ENCODE measurements at regions not wholly inside any gene's neighbourhood (a gene's known extent, or its start where the extent isn't known, plus 50 kb on each side); places are given as distances from the start of the nearest gene placed in this dataset.

DNA sequence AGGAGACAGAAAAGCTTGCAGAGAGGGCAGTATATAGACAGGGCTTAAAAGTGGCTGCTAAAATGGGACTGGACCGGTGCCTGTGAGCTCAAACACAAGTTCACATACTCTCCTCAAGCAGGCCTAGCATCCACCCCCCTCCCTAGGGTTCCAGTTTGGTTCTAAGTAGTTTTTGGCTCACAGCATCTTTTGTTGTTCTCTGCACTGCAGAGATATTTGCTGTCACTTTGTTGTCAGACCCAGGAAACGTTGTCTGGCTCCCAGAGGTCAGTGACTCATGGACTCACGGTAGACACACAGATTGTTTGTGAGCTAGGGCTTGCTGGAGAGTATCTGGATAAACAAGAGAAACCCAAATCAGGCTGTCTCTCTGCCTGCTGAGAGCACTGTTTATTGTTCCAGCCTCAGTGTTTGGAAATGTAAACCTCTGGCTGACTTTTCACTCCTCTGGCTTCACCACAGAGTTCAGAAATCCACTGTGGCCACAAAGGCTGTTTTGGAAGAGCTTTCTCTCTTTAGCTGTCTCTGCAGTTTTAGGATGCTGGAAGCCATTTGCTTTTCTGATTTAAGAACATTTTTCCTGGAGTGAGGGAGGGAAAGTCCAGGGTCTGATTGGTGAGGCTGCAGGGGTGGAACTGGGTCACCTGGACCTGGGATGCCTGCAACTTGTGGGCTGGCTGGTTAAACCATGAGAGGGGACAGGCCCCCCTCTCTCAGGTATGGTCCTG lies 303.7 kb upstream of the PLET1 start:
- Mint-ChIP-seq H3K27ac (no peak overlapping the region), H3K36me3 (ENCODE audit: insufficient read depth) (no peaks in the 10 kb centered on the region), H3K27me3 (peaks cover 50% of the 10 kb centered on the region in 2 donors), H3K4me1 (ENCODE audit: low read depth in 2 of 2) (no peaks in the 10 kb centered on the region), H3K4me3 (no peak overlapping the region), H3K9me3 (no peaks in the 10 kb centered on the region)
- ATAC-seq (replicated peaks) (no peak), DNase-seq (no peak)

DNA sequence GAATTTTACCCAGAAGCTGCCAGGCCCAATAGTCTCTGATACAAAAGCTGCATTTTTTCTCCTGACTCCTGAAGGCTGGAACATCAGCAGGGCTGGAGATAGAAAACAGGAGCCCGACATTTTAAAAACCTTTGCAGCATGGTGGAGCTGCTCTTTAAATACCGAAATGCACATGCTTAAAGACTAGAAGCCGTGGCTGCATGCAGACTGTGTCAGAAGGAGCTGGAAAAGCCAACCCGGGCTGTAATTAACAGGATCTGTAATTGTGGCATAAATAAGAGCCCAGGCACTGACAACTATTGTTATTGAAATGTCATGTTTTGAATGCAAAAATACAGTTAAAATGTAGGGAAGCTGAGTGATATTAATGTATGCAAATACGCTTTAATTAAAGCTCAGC lies 304.9 kb upstream of the PLET1 start:
- H3K36me3 Mint-ChIP-seq (ENCODE audit: insufficient read depth): no peaks in the 10 kb centered on the region
- H3K9me3 Mint-ChIP-seq: no peaks in the 10 kb centered on the region
- no peak overlapping the region for H3K4me3 Mint-ChIP-seq
- H3K4me1 Mint-ChIP-seq (ENCODE audit: low read depth in 2 of 2): no peaks in the 10 kb centered on the region
- no peak overlapping the region for H3K27ac Mint-ChIP-seq
- ATAC-seq (replicated peaks): no peak
- DNase-seq: no peak
- peaks cover 58 to 61% of the 10 kb centered on the region in 2 donors for H3K27me3 Mint-ChIP-seq

DNA sequence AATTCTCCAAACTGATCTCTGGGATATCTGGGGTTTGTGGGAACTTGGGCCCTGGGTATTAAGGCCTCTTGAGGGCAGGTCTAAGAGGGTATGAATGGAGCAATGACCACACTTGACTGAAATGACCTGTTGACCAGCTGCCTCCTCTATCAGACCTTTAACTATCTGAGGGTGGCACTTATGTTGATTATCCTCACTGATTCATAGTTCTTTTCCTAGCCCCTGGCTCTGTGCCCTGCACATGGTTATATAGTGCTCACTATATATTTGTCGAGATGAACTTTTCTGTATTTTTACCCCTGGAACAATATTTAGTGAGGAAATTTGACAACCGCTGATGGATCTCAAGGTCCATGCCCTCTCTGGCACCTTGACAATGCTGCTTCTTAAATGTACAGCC lies 305.5 kb upstream of the PLET1 start:
- H3K4me3 Mint-ChIP-seq: no peak overlapping the region
- H3K27ac Mint-ChIP-seq: no peak overlapping the region
- no peaks in the 10 kb centered on the region for H3K9me3 Mint-ChIP-seq
- ATAC-seq (replicated peaks) (no peak), DNase-seq (no peak)
- H3K36me3 Mint-ChIP-seq (ENCODE audit: insufficient read depth): no peaks in the 10 kb centered on the region
- peaks cover 59 to 67% of the 10 kb centered on the region in 2 donors for H3K27me3 Mint-ChIP-seq
- H3K4me1 Mint-ChIP-seq (ENCODE audit: low read depth in 2 of 2): no peaks in the 10 kb centered on the region

DNA sequence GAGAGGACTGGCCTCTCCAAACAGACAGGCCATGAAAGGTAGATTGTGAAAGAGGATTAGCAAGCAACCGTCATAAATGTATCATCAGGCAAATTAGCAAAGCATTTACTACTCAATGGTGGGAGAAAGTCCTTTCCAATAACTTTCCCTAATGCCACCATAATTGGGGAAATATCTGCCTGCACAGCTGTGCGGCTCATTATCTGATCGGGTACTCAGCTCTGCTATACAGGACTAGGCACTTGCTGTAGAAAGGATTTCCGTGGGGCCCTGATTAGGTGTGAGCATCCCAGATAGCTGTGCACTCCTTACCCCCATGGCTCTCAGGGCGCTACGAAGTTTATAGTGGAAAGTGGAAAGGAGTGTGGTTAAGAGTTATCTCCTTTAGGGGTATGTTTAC lies 309.7 kb upstream of the PLET1 start:
- no peak overlapping the region for H3K27ac Mint-ChIP-seq
- H3K36me3 Mint-ChIP-seq (ENCODE audit: insufficient read depth): no peaks in the 10 kb centered on the region
- no peak for ATAC-seq (replicated peaks)
- H3K4me1 Mint-ChIP-seq (ENCODE audit: low read depth in 2 of 2): no peaks in the 10 kb centered on the region
- H3K4me3 Mint-ChIP-seq: no peak overlapping the region
- H3K27me3 Mint-ChIP-seq: peaks cover 35 to 49% of the 10 kb centered on the region in 2 donors
- H3K9me3 Mint-ChIP-seq: no peaks in the 10 kb centered on the region
- no peak for DNase-seq

DNA sequence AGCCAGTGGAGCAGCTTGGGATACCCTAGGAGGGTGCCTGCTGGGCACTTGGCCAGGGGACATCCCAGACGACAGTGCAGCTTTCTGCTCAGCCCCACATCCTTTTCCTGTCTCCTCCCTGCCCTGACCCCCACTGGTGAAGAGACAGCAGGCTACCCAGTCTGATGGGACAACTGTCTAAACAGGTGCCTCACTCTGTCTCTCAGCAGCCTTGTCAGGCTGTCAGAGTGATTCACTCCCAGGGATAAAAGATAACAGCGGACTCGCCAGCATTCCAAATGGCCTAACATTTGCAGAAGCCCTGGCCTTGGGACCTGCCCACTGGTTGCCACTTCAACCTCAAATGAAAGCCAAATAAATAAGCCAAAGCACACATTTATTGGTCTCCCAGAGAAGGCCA lies 318.6 kb upstream of the PLET1 start:
- Mint-ChIP-seq H3K9me3 (no peaks in the 10 kb centered on the region), H3K36me3 (ENCODE audit: insufficient read depth) (no peaks in the 10 kb centered on the region), H3K27me3 (peaks cover 11 to 27% of the 10 kb centered on the region in 2 donors), H3K4me3 (no peak overlapping the region), H3K4me1 (ENCODE audit: low read depth in 2 of 2) (no peaks in the 10 kb centered on the region), H3K27ac (no peak overlapping the region)
- ATAC-seq (replicated peaks) (no peak), DNase-seq (no peak)

DNA sequence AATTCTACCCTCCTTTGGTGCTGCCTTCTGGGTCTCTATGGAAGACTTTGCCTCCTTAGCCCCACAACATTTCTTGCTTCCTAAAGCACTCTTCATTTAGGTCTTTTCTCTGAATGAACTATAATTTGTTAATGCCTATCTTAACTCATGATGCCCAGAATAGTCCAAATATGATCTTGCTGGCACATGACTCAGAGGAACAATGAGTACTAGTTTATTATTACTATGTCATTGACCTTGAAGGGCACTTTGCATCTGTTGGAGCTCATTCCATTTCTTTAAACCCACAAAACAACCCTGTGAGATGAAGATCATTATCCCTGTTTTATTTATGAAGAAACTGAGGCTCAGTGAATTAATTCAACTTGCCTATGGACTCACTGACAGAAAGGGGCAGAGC lies 320.2 kb upstream of the PLET1 start:
- DNase-seq (no peak), ATAC-seq (replicated peaks) (no peak)
- Mint-ChIP-seq H3K4me3 (no peak overlapping the region), H3K4me1 (ENCODE audit: low read depth in 2 of 2) (no peaks in the 10 kb centered on the region), H3K36me3 (ENCODE audit: insufficient read depth) (no peaks in the 10 kb centered on the region), H3K9me3 (no peaks in the 10 kb centered on the region), H3K27ac (no peak overlapping the region), H3K27me3 (peaks cover 19 to 37% of the 10 kb centered on the region in 2 donors)

DNA sequence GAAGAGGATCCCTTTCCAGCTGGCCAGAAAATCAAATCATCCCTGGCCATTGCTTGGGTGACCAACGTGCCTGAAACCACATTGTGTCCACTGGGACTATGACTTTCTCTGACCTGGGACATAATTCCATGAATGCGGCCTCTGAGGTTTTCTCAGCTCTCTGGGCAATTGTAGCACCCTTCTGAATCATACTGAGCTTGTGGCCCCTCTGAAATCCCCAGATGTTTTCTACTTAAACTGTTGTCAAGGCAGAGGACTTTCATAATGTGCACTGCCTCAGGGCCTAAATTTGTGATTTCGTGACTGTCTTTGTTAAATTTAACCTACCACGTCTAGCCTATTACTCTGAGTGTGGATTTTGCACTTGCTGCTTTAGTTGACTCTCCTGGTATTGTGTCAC lies 321.1 kb upstream of the PLET1 start:
- no peak overlapping the region for H3K4me3 Mint-ChIP-seq
- DNase-seq (no peak), ATAC-seq (replicated peaks) (no peak)
- H3K9me3 Mint-ChIP-seq: no peaks in the 10 kb centered on the region
- no peak overlapping the region for H3K27ac Mint-ChIP-seq
- H3K27me3 Mint-ChIP-seq: peaks cover 16 to 33% of the 10 kb centered on the region in 2 donors
- H3K4me1 Mint-ChIP-seq (ENCODE audit: low read depth in 2 of 2): no peaks in the 10 kb centered on the region
- no peaks in the 10 kb centered on the region for H3K36me3 Mint-ChIP-seq (ENCODE audit: insufficient read depth)

DNA sequence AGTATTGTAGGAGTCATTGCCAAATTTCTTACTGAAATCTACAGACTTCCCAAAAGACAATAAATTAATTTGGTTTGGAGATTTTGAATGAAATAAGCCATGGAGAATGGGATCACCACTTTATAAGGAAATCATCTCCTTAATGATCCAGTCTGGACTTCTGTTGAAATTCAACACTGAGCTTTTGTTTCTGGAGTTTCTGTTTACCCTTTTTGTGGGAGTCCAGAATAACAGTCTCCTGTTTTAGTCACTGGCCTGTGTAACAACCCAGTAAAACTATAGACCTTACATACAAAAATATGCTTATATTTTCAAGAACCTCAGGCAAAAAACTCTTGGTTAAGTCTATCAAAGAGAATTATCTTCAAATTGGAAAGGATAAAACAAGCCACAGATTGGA lies 321.7 kb upstream of the PLET1 start:
- no peak overlapping the region for H3K4me3 Mint-ChIP-seq
- no peaks in the 10 kb centered on the region for H3K36me3 Mint-ChIP-seq (ENCODE audit: insufficient read depth)
- H3K9me3 Mint-ChIP-seq: no peaks in the 10 kb centered on the region
- no peak for ATAC-seq (replicated peaks)
- DNase-seq: no peak
- H3K27ac Mint-ChIP-seq: no peak overlapping the region
- H3K27me3 Mint-ChIP-seq: peaks cover 14 to 30% of the 10 kb centered on the region in 2 donors
- no peaks in the 10 kb centered on the region for H3K4me1 Mint-ChIP-seq (ENCODE audit: low read depth in 2 of 2)

DNA sequence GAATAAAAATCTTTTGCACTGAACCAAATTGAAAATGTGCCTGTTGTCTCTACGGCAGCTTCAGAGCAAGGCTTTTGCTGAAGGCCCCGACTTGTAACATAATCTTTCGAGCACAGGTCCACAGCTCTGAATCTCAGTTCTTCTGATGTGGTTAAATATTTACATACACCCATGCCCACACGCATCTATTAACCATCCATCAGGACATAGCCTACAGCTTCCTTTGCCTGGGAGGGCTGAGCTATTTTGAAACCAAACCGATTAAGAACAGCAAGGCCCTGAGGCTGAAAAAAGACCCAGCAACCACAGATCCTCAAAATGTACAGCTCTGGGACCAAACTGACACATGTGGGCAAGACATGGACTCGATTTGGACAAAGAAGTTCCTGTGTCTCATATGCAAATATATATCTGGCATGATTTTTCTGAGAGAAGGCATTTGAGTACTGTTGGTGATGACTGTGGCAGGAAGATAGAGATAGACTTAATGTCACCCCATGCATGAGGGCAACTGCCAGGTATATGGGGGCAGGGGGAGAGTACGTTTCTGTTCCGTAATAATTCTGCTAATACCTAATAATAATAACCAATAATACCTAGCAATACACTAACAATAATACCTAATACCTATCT lies 322.7 kb upstream of the PLET1 start:
- no peak overlapping the region for H3K4me3 Mint-ChIP-seq
- ATAC-seq (replicated peaks): no peak

DNA sequence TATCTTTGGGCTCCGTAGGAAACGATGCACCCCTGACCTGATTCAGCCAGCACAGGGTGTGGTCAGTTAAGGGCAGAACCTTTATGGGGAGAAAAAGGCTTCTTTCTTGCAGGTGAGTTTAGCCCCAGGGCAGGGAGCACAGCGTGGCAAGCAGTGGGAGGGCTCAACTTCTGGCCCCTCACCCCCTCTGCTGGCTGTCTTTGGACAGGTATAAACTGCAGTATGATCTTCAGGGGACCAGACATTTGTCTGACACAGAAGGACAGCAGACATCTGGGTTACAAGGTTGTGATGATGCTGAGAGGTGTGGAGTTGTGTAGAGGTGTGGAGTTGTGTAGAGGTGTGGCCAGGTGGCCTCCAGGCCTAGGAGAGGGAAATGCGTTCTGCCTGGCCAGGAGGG lies 324.0 kb upstream of the PLET1 start:
- peaks cover 9 to 24% of the 10 kb centered on the region in 2 donors for H3K27me3 Mint-ChIP-seq
- ATAC-seq (replicated peaks): no peak
- no peaks in the 10 kb centered on the region for H3K36me3 Mint-ChIP-seq (ENCODE audit: insufficient read depth)
- no peak overlapping the region for H3K4me3 Mint-ChIP-seq
- no peak for DNase-seq
- H3K9me3 Mint-ChIP-seq: no peaks in the 10 kb centered on the region
- peaks cover 0 to 5% of the 10 kb centered on the region in 2 donors for H3K4me1 Mint-ChIP-seq (ENCODE audit: low read depth in 2 of 2)
- peak overlapping the region in 1 of 2 donors; percentile 6 for H3K27ac Mint-ChIP-seq

More for the DNA sequence above, 322.7 kb upstream of the PLET1 start:
- Mint-ChIP-seq H3K27ac (no peak overlapping the region), H3K9me3 (no peaks in the 10 kb centered on the region), H3K36me3 (ENCODE audit: insufficient read depth) (no peaks in the 10 kb centered on the region), H3K27me3 (peaks cover 14 to 30% of the 10 kb centered on the region in 2 donors), H3K4me1 (ENCODE audit: low read depth in 2 of 2) (peaks cover 0 to 5% of the 10 kb centered on the region in 2 donors)
- DNase-seq: no peak

DNA sequence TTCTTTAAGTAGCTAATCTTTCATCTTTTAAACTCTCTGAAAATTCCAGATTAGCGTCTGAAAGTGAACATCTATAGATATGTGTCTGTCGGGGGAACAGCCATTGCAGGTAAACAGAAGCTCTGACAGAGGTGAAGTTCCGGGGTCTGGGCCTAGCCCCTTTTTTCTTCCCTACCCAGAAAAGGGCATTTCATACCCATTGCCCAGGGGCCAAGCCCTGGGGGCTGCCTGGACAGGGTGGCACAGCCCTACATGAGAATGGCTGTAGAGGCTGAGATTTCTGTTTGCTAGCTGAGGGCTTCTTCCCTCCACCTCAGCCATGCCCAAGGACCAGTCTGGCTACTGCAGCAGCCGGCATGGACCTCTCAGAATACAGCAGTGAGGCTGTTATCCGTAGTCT lies 327.0 kb upstream of the PLET1 start:
- Mint-ChIP-seq H3K36me3 (ENCODE audit: insufficient read depth) (no peaks in the 10 kb centered on the region), H3K27ac (no peak overlapping the region), H3K9me3 (no peaks in the 10 kb centered on the region), H3K4me1 (ENCODE audit: low read depth in 2 of 2) (peaks cover 0 to 5% of the 10 kb centered on the region in 2 donors), H3K4me3 (no peak overlapping the region), H3K27me3 (peaks cover 14 to 22% of the 10 kb centered on the region in 2 donors)
- ATAC-seq (replicated peaks) (no peak), DNase-seq (no peak)

DNA sequence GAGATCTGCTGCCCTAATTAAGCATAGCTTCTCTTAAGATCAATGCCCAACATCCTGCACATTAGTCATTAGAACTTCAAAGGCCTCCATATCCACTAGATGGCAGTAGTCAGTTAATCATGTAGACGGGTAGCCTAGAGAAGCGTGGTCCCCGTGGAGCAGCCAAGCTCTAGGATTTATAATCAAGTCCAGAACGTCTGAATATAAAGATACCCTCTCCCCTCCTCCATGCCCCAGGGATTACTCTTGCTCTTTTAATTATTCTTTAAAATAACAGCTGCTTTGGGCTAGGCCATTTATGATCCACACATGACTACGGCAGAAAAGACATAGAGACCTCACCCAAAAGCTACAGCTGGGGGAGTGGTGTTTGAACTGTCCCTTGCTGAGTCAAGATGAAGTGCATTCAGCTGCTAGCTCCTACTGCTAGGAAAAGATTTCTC lies 327.6 kb upstream of the PLET1 start:
- H3K27ac Mint-ChIP-seq: no peak overlapping the region
- H3K4me3 Mint-ChIP-seq: no peak overlapping the region
- H3K36me3 Mint-ChIP-seq (ENCODE audit: insufficient read depth): no peaks in the 10 kb centered on the region
- H3K9me3 Mint-ChIP-seq: no peaks in the 10 kb centered on the region
- H3K4me1 Mint-ChIP-seq (ENCODE audit: low read depth in 2 of 2): peaks cover 0 to 5% of the 10 kb centered on the region in 2 donors
- ATAC-seq (replicated peaks) (peak; percentile 70), DNase-seq (peak; percentile 10 to 27 (median 16))
- H3K27me3 Mint-ChIP-seq: peaks cover 14 to 20% of the 10 kb centered on the region in 2 donors

DNA sequence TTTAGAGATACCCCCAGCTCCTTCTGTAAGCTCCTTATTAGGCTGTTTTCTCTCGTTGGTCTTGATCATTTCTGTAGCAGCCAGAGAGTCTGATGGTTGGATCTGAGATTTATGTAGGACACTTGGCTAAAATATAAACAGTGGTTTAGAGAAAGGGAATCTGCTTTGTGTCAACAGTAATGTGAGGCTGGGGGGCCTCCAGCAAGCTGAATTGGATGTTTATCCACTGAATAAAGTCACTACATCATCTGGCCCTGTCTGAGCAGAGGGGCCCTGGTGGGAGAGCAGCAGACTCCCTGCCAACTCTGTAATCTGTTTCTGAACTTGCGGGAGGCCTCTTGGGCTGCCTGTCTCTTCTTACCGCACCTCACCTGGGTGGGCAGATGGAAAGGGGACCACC lies 328.5 kb upstream of the PLET1 start:
- no peaks in the 10 kb centered on the region for H3K36me3 Mint-ChIP-seq (ENCODE audit: insufficient read depth)
- no peak overlapping the region for H3K4me3 Mint-ChIP-seq
- H3K4me1 Mint-ChIP-seq (ENCODE audit: low read depth in 2 of 2): peaks cover 0 to 5% of the 10 kb centered on the region in 2 donors
- no peak overlapping the region for H3K27ac Mint-ChIP-seq
- no peaks in the 10 kb centered on the region for H3K9me3 Mint-ChIP-seq
- peaks cover 11 to 14% of the 10 kb centered on the region in 2 donors for H3K27me3 Mint-ChIP-seq
- DNase-seq (no peak), ATAC-seq (replicated peaks) (no peak)

DNA sequence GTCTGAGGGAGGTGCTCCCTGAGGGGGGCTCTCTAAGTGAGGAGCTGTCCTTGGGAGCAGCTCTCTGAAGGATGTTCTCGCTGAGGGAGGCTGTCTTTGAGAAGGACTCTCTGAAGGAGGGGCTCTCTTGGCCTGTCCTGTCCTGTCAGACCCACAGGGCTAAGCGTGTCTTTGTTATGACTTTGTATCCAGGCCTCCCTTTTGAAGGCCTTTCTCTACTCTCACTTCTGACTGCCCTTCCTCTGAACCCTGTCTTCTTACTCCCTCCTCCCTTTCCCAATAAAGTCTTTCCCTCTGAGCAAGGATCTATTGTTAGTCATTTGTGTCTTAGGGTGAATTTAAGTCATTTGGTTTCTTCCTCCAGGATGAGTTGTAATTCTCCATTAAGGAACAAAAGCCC lies 330.1 kb upstream of the PLET1 start:
- DNase-seq (no peak), ATAC-seq (replicated peaks) (no peak)
- Mint-ChIP-seq H3K27ac (no peak overlapping the region), H3K27me3 (peaks cover 6 to 11% of the 10 kb centered on the region in 2 donors), H3K9me3 (no peaks in the 10 kb centered on the region), H3K4me3 (no peak overlapping the region), H3K4me1 (ENCODE audit: low read depth in 2 of 2) (peaks cover 0 to 5% of the 10 kb centered on the region in 2 donors), H3K36me3 (ENCODE audit: insufficient read depth) (no peaks in the 10 kb centered on the region)
